ENCODE measurements at regions not wholly inside any gene's neighbourhood (a gene's known extent, or its start where the extent isn't known, plus 50 kb on each side); places are given as distances from the start of the nearest gene placed in this dataset.

DNA sequence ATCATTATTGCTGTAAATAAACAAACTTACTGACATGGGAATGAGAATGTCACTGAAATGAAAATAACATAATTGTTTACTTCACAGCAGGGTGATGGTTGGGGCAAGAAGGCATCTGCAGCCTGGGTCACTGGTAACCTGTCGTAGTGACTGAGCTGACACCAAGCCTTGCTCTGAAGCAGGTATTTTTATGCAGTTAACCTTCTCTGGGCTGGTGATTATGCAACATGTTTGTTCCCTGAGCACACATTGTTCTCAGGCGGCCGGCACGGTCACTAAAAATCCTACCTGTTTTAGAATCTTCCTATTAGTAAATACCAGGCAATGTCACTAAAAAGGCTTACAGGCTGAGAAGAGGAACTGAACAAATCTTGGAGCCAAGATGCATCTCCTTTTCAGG is 157.7 kb upstream of the NR3C1 start (continued):
- TF ChIP-seq, protein P1, sequence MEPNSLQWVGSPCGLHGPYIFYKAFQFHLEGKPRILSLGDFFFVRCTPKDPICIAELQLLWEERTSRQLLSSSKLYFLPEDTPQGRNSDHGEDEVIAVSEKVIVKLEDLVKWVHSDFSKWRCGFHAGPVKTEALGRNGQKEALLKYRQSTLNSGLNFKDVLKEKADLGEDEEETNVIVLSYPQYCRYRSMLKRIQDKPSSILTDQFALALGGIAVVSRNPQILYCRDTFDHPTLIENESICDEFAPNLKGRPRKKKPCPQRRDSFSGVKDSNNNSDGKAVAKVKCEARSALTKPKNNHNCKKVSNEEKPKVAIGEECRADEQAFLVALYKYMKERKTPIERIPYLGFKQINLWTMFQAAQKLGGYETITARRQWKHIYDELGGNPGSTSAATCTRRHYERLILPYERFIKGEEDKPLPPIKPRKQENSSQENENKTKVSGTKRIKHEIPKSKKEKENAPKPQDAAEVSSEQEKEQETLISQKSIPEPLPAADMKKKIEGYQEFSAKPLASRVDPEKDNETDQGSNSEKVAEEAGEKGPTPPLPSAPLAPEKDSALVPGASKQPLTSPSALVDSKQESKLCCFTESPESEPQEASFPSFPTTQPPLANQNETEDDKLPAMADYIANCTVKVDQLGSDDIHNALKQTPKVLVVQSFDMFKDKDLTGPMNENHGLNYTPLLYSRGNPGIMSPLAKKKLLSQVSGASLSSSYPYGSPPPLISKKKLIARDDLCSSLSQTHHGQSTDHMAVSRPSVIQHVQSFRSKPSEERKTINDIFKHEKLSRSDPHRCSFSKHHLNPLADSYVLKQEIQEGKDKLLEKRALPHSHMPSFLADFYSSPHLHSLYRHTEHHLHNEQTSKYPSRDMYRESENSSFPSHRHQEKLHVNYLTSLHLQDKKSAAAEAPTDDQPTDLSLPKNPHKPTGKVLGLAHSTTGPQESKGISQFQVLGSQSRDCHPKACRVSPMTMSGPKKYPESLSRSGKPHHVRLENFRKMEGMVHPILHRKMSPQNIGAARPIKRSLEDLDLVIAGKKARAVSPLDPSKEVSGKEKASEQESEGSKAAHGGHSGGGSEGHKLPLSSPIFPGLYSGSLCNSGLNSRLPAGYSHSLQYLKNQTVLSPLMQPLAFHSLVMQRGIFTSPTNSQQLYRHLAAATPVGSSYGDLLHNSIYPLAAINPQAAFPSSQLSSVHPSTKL (CRISPR knock-in tag; IDR thresholded peaks at IDR 0.05): peak; percentile 93
- peak; percentile 42 for TF ChIP-seq TEAD3 (CRISPR knock-in tag; optimal IDR thresholded peaks at IDR 0.05; ENCODE audit: borderline replicate concordance)
- no peak for TF ChIP-seq ZBTB21 (CRISPR knock-in tag; IDR thresholded peaks at IDR 0.05)
- 0 out of 2 replicates have a peak, but pooled peaks have one; percentile 16 for TF ChIP-seq RCOR2 (CRISPR knock-in tag; IDR thresholded peaks at IDR 0.05)
- TF ChIP-seq ZSCAN9 (CRISPR knock-in tag; IDR thresholded peaks at IDR 0.05; ENCODE audit: borderline replicate concordance): 0 out of 2 replicates have a peak, but pooled peaks have one; percentile 24
- TF ChIP-seq MEF2D (CRISPR knock-in tag; IDR thresholded peaks at IDR 0.05): no peak
- no peak for TF ChIP-seq LCORL (IDR thresholded peaks at IDR 0.05)
- 0 out of 2 replicates have a peak, but pooled peaks have one; percentile 41 for TF ChIP-seq LCORL (CRISPR knock-in tag; IDR thresholded peaks at IDR 0.05)
- no peak for TF ChIP-seq ZNF496 (CRISPR knock-in tag; IDR thresholded peaks at IDR 0.05; ENCODE audit: insufficient replicate concordance)
- peak; percentile 88 for TF ChIP-seq ZEB1 (IDR thresholded peaks at IDR 0.05; ENCODE audit: insufficient replicate concordance, low read depth)
- TF ChIP-seq MIXL1 (CRISPR knock-in tag; IDR thresholded peaks at IDR 0.05): peak; percentile 55; the same call in 1 of the 2 replicates
- peak; percentile 32; the same call in 1 of the 2 replicates for TF ChIP-seq FOXO1 (CRISPR knock-in tag; IDR thresholded peaks at IDR 0.05)
- peak; percentile 73 for TF ChIP-seq MED1 (CRISPR knock-in tag; IDR thresholded peaks at IDR 0.05)
- 0 out of 2 replicates have a peak, but pooled peaks have one; percentile 46 for TF ChIP-seq ZMYM3 (CRISPR knock-in tag; IDR thresholded peaks at IDR 0.05)
- peak; percentile 85; the same call in 1 of the 2 replicates for TF ChIP-seq ZNF12 (CRISPR knock-in tag; IDR thresholded peaks at IDR 0.05)
- TF ChIP-seq FOSL2 (CRISPR knock-in tag; IDR thresholded peaks at IDR 0.05): peak; percentile 66
- TF ChIP-seq ZNF878 (CRISPR knock-in tag; IDR thresholded peaks at IDR 0.05): no peak
- peak; percentile 57 for TF ChIP-seq RARA (CRISPR knock-in tag; IDR thresholded peaks at IDR 0.05)
- TF ChIP-seq SALL1 (CRISPR knock-in tag; IDR thresholded peaks at IDR 0.05): peak; percentile 79
- peak; percentile 32; the same call in 1 of the 2 replicates for TF ChIP-seq PITX1 (CRISPR knock-in tag; IDR thresholded peaks at IDR 0.05)
- peak; percentile 42; the same call in 1 of the 2 replicates for TF ChIP-seq SSRP1 (CRISPR knock-in tag; IDR thresholded peaks at IDR 0.05)
- no peak for TF ChIP-seq SRY (CRISPR knock-in tag; IDR thresholded peaks at IDR 0.05)
- TF ChIP-seq, protein P2, sequence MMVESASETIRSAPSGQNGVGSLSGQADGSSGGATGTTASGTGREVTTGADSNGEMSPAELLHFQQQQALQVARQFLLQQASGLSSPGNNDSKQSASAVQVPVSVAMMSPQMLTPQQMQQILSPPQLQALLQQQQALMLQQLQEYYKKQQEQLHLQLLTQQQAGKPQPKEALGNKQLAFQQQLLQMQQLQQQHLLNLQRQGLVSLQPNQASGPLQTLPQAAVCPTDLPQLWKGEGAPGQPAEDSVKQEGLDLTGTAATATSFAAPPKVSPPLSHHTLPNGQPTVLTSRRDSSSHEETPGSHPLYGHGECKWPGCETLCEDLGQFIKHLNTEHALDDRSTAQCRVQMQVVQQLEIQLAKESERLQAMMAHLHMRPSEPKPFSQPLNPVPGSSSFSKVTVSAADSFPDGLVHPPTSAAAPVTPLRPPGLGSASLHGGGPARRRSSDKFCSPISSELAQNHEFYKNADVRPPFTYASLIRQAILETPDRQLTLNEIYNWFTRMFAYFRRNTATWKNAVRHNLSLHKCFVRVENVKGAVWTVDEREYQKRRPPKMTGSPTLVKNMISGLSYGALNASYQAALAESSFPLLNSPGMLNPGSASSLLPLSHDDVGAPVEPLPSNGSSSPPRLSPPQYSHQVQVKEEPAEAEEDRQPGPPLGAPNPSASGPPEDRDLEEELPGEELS (CRISPR knock-in tag; IDR thresholded peaks at IDR 0.05): peak; percentile 88
- TF ChIP-seq MAFF (IDR thresholded peaks at IDR 0.05; ENCODE audit: low read depth, low read length): no peak
- no peak for TF ChIP-seq MBD4 (IDR thresholded peaks at IDR 0.05; ENCODE audit: borderline replicate concordance, low read length)
- TF ChIP-seq, protein P3, sequence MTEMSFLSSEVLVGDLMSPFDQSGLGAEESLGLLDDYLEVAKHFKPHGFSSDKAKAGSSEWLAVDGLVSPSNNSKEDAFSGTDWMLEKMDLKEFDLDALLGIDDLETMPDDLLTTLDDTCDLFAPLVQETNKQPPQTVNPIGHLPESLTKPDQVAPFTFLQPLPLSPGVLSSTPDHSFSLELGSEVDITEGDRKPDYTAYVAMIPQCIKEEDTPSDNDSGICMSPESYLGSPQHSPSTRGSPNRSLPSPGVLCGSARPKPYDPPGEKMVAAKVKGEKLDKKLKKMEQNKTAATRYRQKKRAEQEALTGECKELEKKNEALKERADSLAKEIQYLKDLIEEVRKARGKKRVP (CRISPR knock-in tag; IDR thresholded peaks at IDR 0.05): peak in 1 of 2 experiments; percentile 56; a peak in 2 of 4 replicates
- TF ChIP-seq HOXA3 (CRISPR knock-in tag; IDR thresholded peaks at IDR 0.05): peak; percentile 41; the same call in 1 of the 2 replicates
- peak; percentile 29; the same call in 1 of the 2 replicates for TF ChIP-seq TBX2 (CRISPR knock-in tag; IDR thresholded peaks at IDR 0.05; ENCODE audit: borderline replicate concordance)
- peak; percentile 77; the same call in 1 of the 2 replicates for TF ChIP-seq ZNF652 (CRISPR knock-in tag; IDR thresholded peaks at IDR 0.05; ENCODE audit: borderline replicate concordance, low read depth)

Data from HepG2 (cell line).